Left colon (tissue), 2 donors: ENCODE measurements at regions not wholly inside any gene's neighbourhood (a gene's known extent, or its start where the extent isn't known, plus 50 kb on each side); places are given as distances from the start of the nearest gene placed in this dataset.

ENCODE experiments used
- ATAC-seq: fragments of 200-7000 bp; cut with Tn5 transposase; one replicate; pipeline ENCODE4 v1.9.1; 2020; ENCODE audit warnings: mild to moderate bottlenecking, moderate library complexity
- DNase-seq, 2 donors: peaks; one replicate each; pipeline ENCODE4 v3.0.0-alpha.2; 2020
- intact Hi-C, 2 donors: fragments of 100-400 bp; cut with DNase I in 1 of 2; cut with micrococcal nuclease in 1 of 2; formaldehyde crosslinking; loops; one replicate each; pipeline versions ENCODE4 v1.11.2 to v1.14.0; 2022; cut with DNase I, micrococcal nuclease
- donor health status: DM: no; HTN: no; CAD: no.
- donor health status: DM: yes; HTN: yes; CAD: no.

DNA sequence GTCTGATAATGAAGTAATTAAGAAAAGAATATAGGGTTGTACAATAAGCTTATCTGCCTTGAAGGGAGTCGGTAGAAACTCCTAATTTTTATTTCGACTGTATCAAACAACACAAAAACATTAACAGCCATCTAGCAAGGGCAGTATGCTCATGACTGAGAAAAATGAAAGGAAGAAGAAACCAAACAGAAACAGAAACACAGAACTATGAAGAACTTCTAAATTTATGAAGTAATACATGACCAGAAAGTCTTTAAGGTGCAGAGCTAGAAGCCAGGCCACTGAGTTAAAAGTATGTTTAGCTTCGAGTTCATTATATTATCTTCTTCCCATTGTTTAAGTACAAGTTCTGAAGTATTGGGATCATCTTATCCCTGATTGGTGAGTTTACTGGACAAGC, 367.3 kb upstream of the C9orf72 start:
- intact Hi-C loops = no loop called here

DNA sequence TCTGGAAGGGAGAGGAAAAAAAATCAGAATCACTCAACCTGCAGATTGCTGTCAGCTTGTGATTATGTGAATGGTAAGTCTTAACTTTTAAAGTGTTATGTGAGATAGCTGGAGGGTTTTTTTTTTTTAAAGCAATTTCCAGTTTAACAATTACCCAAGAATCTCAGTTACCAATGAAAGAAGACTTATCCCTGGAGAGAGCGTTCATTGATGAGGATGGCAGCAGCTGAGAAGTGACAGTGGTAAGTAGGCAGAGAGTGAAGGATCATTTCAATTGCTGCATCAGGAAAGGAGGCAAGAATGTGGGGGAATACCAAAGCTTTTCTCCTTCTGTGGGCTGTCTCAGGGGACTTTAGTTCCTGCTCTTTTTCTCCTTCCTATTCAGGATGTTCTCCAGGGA, 370.2 kb upstream of the C9orf72 start:
- ATAC-seq = no peak

More for the DNA sequence above, 367.3 kb upstream of the C9orf72 start:
- DNase-seq (no peak), ATAC-seq (no peak)

DNA sequence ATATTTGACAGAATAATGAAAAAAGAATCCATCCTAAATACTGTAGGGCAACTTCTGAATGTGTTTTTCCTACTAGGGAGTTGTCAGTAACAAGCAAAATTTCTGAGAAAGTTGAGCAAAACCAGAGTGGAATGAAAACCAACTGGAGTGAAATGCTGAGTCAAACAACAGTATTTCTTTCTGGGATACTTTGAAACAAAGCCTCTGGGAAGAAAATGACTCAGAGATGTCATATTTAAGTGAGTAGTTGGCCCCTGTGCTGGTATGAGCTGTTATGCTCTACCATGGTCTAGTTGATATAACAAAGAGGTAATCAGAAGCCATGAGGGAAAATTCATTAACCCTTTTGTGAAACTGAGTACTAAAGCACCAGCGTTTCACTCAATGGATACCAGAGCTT, 372.1 kb upstream of the C9orf72 start:
- ATAC-seq (no peak), DNase-seq (no peak)
- intact Hi-C loops = no loop called here

More for the DNA sequence above, 370.2 kb upstream of the C9orf72 start:
- intact Hi-C loops = no loop called here
- no peak for DNase-seq

DNA sequence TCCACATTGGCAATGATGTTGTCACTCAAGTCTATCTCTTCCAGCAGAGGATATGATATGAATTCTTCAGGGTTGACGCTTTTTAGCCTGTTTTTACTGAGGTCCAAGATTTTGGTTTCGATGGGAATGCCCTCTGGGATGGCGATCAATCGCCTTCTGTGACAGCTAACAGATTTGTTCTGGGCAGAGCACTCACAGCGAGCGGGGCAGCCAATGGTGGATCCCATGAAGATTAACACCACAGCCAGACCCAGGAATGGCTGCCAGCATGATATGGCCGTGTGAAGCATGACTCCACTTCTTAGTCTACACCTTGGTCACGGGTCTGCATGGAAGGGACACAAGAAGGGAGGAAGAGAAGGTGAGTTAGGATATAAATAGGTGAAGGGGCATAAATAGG, 377.1 kb upstream of the C9orf72 start:
- intact Hi-C loops = no loop called here
- ATAC-seq = no peak
- no peak for DNase-seq

- no peak for ATAC-seq
- intact Hi-C loops = no loop called here
- no peak for DNase-seq
Observed at GRCh38 chr9:27954858-27955257, 381.6 kb upstream of the C9orf72 start.

- ATAC-seq = no peak
- DNase-seq = no peak
- intact Hi-C loops = no loop called here
Observed at GRCh38 chr9:27963836-27964235, 390.6 kb upstream of the C9orf72 start.

GRCh38 chr9:27967210-27967609, 393.9 kb upstream of the C9orf72 start:
- intact Hi-C loops = no loop called here
- ATAC-seq (no peak), DNase-seq (no peak)

GRCh38 chr9:27977931-27978330, 404.6 kb upstream of the C9orf72 start:
- ATAC-seq = no peak
- intact Hi-C loops = no loop called here
- no peak for DNase-seq

DNA sequence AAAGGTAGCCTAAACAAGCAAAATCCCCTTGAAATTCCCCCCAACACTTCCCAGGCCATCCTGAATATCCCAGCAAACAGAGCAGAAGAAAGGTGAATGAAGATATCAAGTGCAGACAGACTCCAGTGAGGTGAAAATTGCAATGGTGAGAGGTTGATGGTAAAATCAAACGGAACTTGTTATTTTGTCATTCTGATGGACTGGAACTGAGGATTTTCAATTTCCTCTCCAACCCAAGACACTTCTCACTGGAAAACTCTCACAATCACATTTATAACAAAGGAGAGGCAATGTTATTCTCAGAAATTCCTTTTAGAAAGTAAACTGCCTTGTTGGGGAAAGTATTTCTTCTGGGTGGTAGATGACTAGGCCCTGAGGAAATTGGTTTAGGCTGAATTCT, 412.4 kb upstream of the C9orf72 start:
- intact Hi-C loops = no loop called here
- DNase-seq = no peak
- no peak for ATAC-seq

- intact Hi-C loops = loop anchor here in 1 of 2 donors (10.0 kb wide), 1 partner anchor 64 kb away; no protein-coding TSS in a partner anchor
- DNase-seq = no peak
- ATAC-seq = no peak
Observed at GRCh38 chr9:27990524-27990923, 417.2 kb upstream of the C9orf72 start.

GRCh38 chr9:27991221-27991620, 417.9 kb upstream of the C9orf72 start:
- no peak for ATAC-seq
- intact Hi-C loops = loop anchor here in 1 of 2 donors (10.0 kb wide), 1 partner anchor 64 kb away; no protein-coding TSS in a partner anchor
- no peak for DNase-seq

- no peak for DNase-seq
- ATAC-seq = no peak
- intact Hi-C loops = no loop called here
Observed at GRCh38 chr9:28001096-28001495, 427.8 kb upstream of the C9orf72 start.

DNA sequence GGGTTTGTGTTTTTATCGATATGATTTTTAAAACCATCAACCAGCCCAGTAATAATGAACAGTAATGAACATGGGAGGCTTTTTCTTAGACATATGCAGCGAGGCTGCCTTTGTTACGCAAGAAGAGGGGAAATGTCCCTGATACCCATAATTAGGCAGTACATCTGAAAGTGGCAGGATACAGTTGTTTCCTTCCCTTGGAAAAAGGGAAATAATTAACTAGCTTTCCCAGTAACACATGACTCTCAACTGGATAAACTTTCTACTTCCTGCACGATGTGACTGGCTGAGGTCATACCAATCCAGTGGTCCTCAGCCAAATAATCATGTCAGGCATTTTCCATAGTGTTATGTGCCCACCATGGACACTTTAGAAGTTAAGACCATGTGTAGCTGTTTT, 431.6 kb upstream of the C9orf72 start:
- intact Hi-C loops = no loop called here
- no peak for ATAC-seq
- no peak for DNase-seq

GRCh38 chr9:28005779-28006178, 432.5 kb upstream of the C9orf72 start:
- no peak for DNase-seq
- intact Hi-C loops = no loop called here
- ATAC-seq = no peak

GRCh38 chr9:28007097-28007817, 434.0 kb upstream of the C9orf72 start:
- DNase-seq (no peak), ATAC-seq (no peak)
- intact Hi-C loops = no loop called here

- ATAC-seq = no peak
- intact Hi-C loops = no loop called here
- DNase-seq = no peak
Observed at GRCh38 chr9:28014212-28014611, 440.9 kb upstream of the C9orf72 start.

DNA sequence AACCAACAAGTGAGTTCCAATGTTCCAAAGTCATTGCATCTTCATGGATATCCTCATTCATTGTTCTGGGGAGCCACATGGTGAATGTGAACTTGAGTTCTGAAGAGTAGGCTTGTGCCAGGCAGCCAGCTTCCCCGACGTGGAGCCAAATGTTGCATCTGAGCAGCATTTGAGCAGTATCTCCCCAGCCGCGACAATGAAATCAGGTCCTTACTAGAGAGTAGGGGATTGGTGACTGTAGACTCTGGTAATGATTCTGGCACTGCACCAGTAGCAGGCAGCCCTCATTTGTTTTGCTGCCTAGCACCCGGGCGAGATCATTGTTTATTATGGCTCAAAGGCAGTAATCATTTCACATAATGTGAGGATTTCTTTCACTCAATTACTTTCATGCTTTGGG, 451.4 kb upstream of the C9orf72 start:
- intact Hi-C loops = no loop called here
- no peak for ATAC-seq
- no peak for DNase-seq

- intact Hi-C loops = no loop called here
- DNase-seq (no peak), ATAC-seq (no peak)
Observed at GRCh38 chr9:28025186-28025585, 451.9 kb upstream of the C9orf72 start.

DNA sequence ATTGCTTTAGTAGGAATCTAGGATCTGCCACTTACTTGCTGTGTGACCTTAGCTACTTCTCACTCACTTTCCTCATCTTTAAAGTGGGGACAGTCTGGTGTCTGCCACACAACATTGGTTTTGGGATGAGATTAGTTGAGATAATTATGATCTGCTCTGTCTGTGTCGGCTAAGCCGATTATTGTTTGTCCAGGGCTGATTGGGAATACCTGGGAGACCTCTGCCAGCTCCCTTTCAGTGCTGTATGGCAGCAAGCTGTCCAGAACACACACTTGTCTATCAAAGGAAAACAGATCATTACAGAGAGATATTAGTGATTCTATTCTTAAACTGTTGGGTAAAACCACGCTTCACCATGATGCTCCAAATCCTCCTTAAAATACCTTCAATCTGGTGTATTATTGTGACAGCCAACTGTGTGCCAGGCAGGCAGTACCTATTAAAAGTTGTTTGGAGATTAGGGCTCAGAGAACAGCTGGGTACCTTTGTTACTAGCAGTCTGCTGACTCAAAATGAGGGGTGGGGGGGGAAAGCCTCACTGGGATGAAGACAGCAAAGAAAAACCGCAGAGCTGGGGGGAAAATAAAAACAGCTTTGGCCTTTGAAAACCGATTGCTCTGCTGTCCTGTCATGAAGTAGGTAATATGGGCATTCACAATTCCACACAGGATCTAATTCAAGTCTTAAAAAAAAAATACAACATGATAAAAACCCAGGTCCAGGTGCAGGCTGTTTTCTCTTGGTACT, 458.4 kb upstream of the C9orf72 start:
- DNase-seq (no peak), ATAC-seq (no peak)
- intact Hi-C loops = no loop called here

DNA sequence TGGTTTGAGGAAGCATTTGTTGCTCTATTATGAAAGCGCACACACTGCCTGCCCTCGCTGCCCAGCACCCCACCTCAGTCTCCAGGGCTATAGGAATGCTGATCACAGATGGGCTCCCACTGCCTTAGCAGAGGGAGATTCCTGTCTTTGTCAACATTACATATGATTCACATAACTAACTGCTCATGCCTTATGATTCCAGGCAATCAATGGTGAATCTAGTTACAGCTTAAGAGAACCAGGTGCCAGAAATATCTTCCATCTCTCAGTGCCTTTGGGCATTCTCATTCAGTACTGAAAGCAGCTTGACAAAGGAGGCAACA, 458.9 kb upstream of the C9orf72 start:
- DNase-seq = no peak
- no peak for ATAC-seq
- intact Hi-C loops = no loop called here

DNA sequence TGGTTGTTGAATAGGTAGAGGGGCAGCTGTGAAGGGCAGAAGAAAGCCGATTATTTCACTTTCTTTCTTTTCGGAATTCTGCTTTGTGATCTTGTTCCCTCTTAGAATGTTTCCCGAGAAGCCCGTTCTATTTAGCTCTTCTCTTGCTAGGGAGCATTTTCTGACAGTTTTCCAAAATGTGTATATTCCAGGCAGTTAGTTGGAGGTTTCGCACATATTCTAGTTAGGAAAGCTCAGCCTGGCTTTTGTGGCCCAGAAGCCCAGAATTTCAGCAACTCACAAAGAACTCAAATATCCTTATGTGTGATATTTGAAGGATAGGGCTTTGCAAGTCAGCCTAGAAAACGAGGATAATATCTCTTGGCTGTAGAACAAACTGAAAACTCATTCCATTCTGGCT, 461.0 kb upstream of the C9orf72 start:
- DNase-seq (no peak), ATAC-seq (no peak)
- intact Hi-C loops = no loop called here
